CD4-positive, alpha-beta T cell treated with Interferon gamma for 1 hour (primary cell): ENCODE measurements at regions not wholly inside any gene's neighbourhood (a gene's known extent, or its start where the extent isn't known, plus 50 kb on each side); places are given as distances from the start of the nearest gene placed in this dataset.

Experiments used
- DNase-seq: peaks from one replicate; pipeline ENCODE4 v3.0.0-alpha.2; 2020

GRCh38 chr16:17847234-17847795 is 376.6 kb upstream of the XYLT1 start:
- no peak for DNase-seq

DNA sequence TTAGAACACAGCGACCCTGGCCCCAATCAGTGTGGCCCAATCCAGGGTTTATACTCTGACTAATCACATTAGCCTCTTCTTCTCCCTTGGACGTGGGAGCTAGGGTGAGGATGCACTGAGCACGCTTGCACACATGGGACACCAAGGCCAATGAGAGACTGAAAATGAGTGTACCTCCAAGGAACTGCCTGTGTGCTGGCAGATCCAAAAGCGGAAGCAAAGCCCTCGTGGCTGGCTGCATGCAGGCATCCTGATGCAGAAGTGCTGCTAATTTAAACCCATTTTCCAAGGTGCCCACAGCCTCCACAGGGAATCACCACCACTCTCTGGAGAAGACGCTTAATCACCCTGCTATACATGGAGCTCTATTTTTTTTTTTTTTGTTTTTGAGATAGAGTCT is 375.3 kb upstream of the XYLT1 start:
- DNase-seq, result no peak

DNA sequence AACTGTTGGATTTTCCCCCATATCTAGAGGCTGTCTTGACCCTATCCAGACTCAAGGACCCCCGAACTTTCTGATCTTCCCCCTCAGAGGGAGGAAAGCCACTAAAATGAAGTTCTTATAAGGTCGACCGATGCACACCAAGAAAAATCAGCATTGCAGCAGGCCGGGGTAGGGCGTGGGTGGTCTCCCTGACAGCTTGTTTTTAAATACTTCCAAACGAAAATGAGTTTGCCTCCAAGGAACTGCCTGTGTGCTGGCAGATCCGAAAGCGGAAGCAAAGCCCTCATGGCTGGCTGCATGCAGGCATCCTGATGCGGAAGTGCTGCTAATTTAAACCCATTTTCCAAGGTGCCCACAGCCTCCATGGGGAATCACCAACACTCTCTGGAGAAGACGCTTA is 374.3 kb upstream of the XYLT1 start:
- no peak for DNase-seq

GRCh38 chr16:17843905-17844304 is 373.1 kb upstream of the XYLT1 start:
- DNase-seq, result no peak

- no peak for DNase-seq
Measured at GRCh38 chr16:17839907-17840306, 369.1 kb upstream of the XYLT1 start.

DNA sequence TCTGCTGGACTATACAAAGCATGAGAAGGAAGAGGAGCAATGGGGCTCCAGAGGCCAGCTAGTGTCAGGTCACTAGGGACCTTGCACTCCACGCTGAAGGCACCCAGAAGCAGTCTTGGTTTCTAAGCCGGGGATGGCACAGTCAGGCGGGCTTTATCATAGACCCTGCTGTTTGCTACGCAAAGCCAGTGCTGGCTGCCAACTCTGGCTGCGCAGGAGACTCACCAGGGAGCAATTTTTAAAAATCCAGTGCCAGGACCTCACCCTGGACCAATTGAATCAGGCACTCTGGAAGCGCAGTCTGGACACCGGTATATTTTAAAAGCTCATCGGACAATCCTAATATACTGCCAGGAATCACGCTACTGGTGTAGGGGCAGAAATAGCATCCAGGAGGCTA is 368.5 kb upstream of the XYLT1 start:
- no peak for DNase-seq

- DNase-seq, result no peak
Measured at GRCh38 chr16:17836868-17837602, 366.3 kb upstream of the XYLT1 start.

- DNase-seq, result no peak
Measured at GRCh38 chr16:17835118-17835876, 364.5 kb upstream of the XYLT1 start.

GRCh38 chr16:17832738-17833137 is 362.0 kb upstream of the XYLT1 start:
- DNase-seq, result no peak

- no peak for DNase-seq
Measured at GRCh38 chr16:17831330-17831729, 360.6 kb upstream of the XYLT1 start.

DNA sequence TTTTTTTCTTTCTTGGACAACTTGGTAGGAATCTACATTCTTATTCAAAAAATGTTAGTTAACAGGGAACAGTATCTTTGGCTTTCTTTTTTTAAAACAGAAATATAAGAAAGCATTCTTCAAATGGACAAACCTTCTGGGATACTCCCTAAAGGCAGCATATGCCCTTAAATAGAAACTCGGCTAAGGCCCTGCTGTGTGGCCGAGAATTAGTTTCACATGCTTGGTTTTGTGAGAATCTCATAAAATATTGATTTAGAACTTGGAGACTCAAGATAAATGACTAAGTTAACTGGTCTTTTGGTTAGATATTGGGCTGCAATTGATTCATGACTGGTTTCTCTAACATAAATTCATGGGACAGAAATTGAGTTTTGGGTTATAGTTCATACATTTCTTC is 359.9 kb upstream of the XYLT1 start:
- no peak for DNase-seq

DNA sequence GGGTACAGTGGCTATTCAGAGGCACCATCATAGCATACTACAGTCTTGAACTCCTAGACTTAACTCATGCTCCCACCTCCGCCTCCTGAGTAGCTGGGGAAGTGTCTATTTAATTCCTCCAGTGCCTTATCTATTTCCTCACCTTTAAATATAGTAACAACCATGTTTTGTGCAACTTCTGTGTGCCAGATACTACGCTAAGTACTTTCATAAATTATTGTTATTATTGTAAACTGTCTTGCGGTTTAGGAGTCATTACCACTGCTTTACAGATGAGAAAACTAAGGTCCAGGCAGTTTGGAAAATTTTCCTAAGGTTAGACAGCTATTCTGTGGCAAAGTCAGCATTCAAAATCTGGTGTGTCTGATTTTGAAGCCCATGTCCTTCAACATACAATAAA is 359.1 kb upstream of the XYLT1 start:
- no peak for DNase-seq

- DNase-seq, result no peak
Measured at GRCh38 chr16:17828012-17828411, 357.3 kb upstream of the XYLT1 start.

GRCh38 chr16:17827313-17827712 is 356.6 kb upstream of the XYLT1 start:
- DNase-seq, result no peak

GRCh38 chr16:17817943-17818342 is 347.2 kb upstream of the XYLT1 start:
- DNase-seq, result no peak

GRCh38 chr16:17817260-17817659 is 346.5 kb upstream of the XYLT1 start:
- DNase-seq, result no peak

GRCh38 chr16:17812771-17813170 is 342.0 kb upstream of the XYLT1 start:
- DNase-seq, result no peak

DNA sequence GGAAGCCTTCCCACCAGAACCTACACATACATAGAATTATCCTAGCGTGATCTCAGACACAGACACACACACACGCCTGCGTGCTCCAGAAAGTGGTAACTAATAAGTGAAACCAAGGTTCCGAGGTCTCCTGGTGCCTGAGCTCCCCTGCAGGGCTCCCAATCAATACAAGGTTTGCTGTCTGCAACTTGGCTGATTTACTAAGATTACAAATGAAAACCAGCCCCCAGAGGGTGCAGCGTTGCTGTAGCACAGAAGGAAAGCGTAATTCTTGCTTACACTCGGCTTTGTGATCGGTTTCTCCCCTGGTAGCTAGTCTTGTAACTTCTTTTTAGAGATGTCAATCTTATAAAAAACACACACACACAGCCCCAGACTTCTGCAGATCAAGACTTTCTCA is 334.1 kb upstream of the XYLT1 start:
- no peak for DNase-seq

GRCh38 chr16:17803625-17804410 is 333.1 kb upstream of the XYLT1 start:
- no peak for DNase-seq

DNA sequence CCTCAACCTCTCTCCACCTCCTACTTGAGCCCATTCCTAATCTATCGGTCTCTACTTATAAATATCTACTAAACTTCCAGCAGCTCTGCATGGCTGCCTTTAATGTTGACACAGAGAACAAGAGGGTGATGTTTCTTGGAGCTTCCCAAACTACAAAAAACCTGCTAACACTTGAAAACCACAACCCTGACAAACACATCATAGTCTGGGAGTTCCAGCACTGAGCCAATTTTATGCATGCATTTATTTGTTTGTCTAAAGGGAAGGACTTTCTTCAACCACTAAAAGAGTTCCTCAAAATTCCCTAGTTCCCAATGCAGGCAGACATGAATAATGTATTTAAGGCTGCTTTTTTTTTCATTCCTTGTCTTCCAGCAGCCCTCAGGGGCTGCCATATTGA is 331.8 kb upstream of the XYLT1 start:
- DNase-seq, result no peak

DNA sequence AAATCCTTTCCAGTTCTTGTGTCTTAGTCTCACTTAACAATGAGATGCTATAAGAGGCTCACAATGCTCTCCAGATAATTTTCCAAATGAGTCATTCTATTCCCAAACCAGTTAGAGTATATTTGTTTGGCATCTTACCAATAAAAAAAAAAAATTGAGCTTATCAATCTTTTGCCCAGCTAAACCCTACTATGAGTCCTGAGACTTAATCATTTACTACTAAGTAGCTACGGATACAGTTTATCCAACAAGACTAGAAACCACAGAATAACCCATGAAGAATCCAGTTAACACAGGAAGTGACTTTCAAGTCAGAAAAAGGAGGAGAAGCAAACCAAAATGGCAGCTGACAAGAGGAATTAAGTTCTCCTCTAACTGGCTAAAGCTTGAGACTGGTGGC is 330.3 kb upstream of the XYLT1 start:
- DNase-seq, result no peak

GRCh38 chr16:17798716-17799115 is 328.0 kb upstream of the XYLT1 start:
- no peak for DNase-seq

GRCh38 chr16:17793354-17793753 is 322.6 kb upstream of the XYLT1 start:
- no peak for DNase-seq

DNA sequence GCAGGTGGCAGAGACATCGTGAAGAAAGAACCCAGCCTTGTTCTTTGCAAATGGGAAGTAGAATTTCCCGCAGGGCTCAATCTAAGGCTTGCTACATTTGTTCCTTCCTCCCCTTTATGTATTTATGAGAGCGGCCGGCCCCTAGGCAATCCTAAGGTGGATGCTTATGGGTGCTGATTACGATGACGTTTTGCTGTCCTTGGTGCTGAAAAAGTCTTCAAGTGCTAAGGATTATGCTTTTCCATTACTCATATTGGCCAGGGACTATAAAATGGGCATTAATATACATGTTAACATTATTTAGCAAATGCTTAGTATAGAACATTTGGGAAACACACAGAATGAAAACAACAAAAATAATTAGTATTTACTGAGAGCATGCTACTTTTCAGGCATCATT is 313.3 kb upstream of the XYLT1 start:
- DNase-seq, result no peak
